H1 (cell line): ENCODE measurements at regions not wholly inside any gene's neighbourhood (a gene's known extent, or its start where the extent isn't known, plus 50 kb on each side); places are given as distances from the start of the nearest gene placed in this dataset.

Source experiments
- CTCF ChIA-PET: fragments of 300-600 bp; sonication (Branson Sonifier 250); formaldehyde crosslinking; loops from one replicate; lab custom pipeline; 2021; ENCODE audit not compliant: partially characterized antibody; lab: Charles Lee
- POLR2A ChIA-PET: fragments of 300-600 bp; sonication (Branson Sonifier 250); formaldehyde crosslinking; loops from one replicate; lab custom pipeline; 2021; ENCODE audit warnings: inconsistent platforms; ENCODE audit not compliant: partially characterized antibody; lab: Charles Lee
- DNase-seq, 2 experiments: peaks; one replicate each; pipeline versions ENCODE4 v3.0.0 to v3.0.0-alpha.2; 2010 to 2022; ENCODE audit warnings: low spot score in 2 of 2, low read depth in 1 of 2, mixed read lengths in 1 of 2
- FAIRE-seq: peaks from 2 replicates; lab custom pipeline; 2011; peaks lifted over from hg19 to GRCh38; lab: Jason Lieb, UNC
- H2AFZ ChIP-seq: 2 replicates; pipeline ENCODE4 v1.8.1; 2012; ENCODE audit warnings: low read length, inconsistent platforms
- H2AK5ac ChIP-seq: 2 replicates; pipeline ENCODE4 v1.6.1; 2013; ENCODE audit warnings: low read depth, low read length
- H2BK120ac ChIP-seq: replicated peaks from 2 replicates; pipeline ENCODE3; 2013; ENCODE audit warnings: low read depth, low read length, inconsistent platforms
- H2BK12ac ChIP-seq: 2 replicates; pipeline ENCODE4 v1.6.1; 2013; ENCODE audit warnings: low read depth, low read length
- H2BK15ac ChIP-seq: 2 replicates; pipeline ENCODE4 v1.6.1; 2013; ENCODE audit warnings: low read length
- H2BK20ac ChIP-seq: 2 replicates; pipeline ENCODE4 v1.6.1; 2013; ENCODE audit warnings: low read length
- H2BK5ac ChIP-seq: 2 replicates; pipeline ENCODE4 v1.6.1; 2013; ENCODE audit warnings: low read depth, low read length
- H3K14ac ChIP-seq: 2 replicates; pipeline ENCODE4 v1.6.1; 2013; ENCODE audit warnings: inconsistent platforms; ENCODE audit not compliant: insufficient read length
- H3K18ac ChIP-seq: 2 replicates; pipeline ENCODE4 v1.6.1; 2013; ENCODE audit warnings: low read length; ENCODE audit errors: extremely low read depth
- H3K23ac ChIP-seq: 2 replicates; pipeline ENCODE4 v1.6.1; 2013; ENCODE audit warnings: inconsistent platforms; ENCODE audit not compliant: insufficient read length
- H3K23me2 ChIP-seq: 2 replicates; pipeline ENCODE4 v1.6.1; 2013; ENCODE audit warnings: low read depth, low read length
- H3K27ac ChIP-seq: 2 replicates; pipeline ENCODE4 v1.6.1; 2011; ENCODE audit warnings: low read depth, low read length, inconsistent platforms
- H3K27me3 ChIP-seq, 4 experiments: replicated peaks in 1 of 4; 1 replicate in 1 of 4; 2 replicates in 3 of 4; pipeline versions ENCODE4 v1.6.1 to v1.8.1; 2011 to 2013; ENCODE audit warnings: low read length in 3 of 4, mild to moderate bottlenecking in 3 of 4, inconsistent platforms in 2 of 4, mixed read lengths in 2 of 4, moderate library complexity in 1 of 4; ENCODE audit not compliant: control insufficient read depth in 3 of 4, insufficient read depth in 3 of 4; ENCODE audit errors: extremely low read depth in 1 of 4
- H3K36me3 ChIP-seq, 4 experiments: 2 replicates each; pipeline versions ENCODE4 v1.6.1 to v1.8.1; 2011 to 2013; ENCODE audit warnings: mild to moderate bottlenecking in 4 of 4, low read length in 3 of 4, moderate library complexity in 2 of 4, control low read depth in 1 of 4, inconsistent platforms in 1 of 4; ENCODE audit not compliant: insufficient read depth in 4 of 4, control insufficient read depth in 2 of 4
- H3K4ac ChIP-seq: replicated peaks from 2 replicates; pipeline ENCODE3; 2013; ENCODE audit warnings: low read length, low read depth, mixed read lengths, inconsistent platforms; ENCODE audit not compliant: insufficient read length
- H3K4me1 ChIP-seq, 4 experiments: replicated peaks in 1 of 4; 1 replicate in 1 of 4; 2 replicates in 3 of 4; pipeline versions ENCODE4 v1.6.1 to v1.8.1; 2011 to 2013; ENCODE audit warnings: low read length in 3 of 4, inconsistent platforms in 2 of 4, mixed read lengths in 1 of 4; ENCODE audit not compliant: insufficient read depth in 4 of 4, control insufficient read depth in 3 of 4
- H3K4me2 ChIP-seq, 2 experiments: 2 replicates each; pipeline versions ENCODE4 v1.6.1 to v1.8.1; 2011 to 2013; ENCODE audit warnings: low read depth in 2 of 2, low read length in 2 of 2, control low read depth in 1 of 2, inconsistent platforms in 1 of 2, mild to moderate bottlenecking in 1 of 2; ENCODE audit not compliant: insufficient read depth in 1 of 2
- H3K4me3 ChIP-seq, 4 experiments: fragments of 200-600, 300-600 bp in 1 of 4; sonication (generic), shearing (Covaris generic), sonication (Bioruptor Twin) in 1 of 4; 2 replicates each; pipeline versions ENCODE4 v1.5.1 to v1.8.1; 2011 to 2016; ENCODE audit warnings: low read length in 4 of 4, low read depth in 3 of 4, control low read depth in 2 of 4, inconsistent platforms in 2 of 4, mild to moderate bottlenecking in 2 of 4, mixed read lengths in 1 of 4, moderate library complexity in 1 of 4; ENCODE audit not compliant: insufficient read depth in 2 of 4; ENCODE audit errors: extremely low read depth in 1 of 4
- H3K56ac ChIP-seq: replicated peaks from 2 replicates; pipeline ENCODE3; 2013; ENCODE audit warnings: low read depth, mild to moderate bottlenecking, mixed read lengths, low read length, inconsistent platforms; ENCODE audit not compliant: insufficient read length
- H3K79me1 ChIP-seq: 2 replicates; pipeline ENCODE4 v1.6.1; 2013; ENCODE audit warnings: low read depth, low read length, control low read depth
- H3K79me2 ChIP-seq, 2 experiments: 2 replicates each; pipeline versions ENCODE4 v1.6.1 to v1.8.1; 2012 to 2013; ENCODE audit warnings: low read length in 2 of 2, mild to moderate bottlenecking in 2 of 2, inconsistent platforms in 1 of 2; ENCODE audit not compliant: insufficient read depth in 2 of 2, control insufficient read depth in 1 of 2
- H3K9ac ChIP-seq, 4 experiments: replicated peaks in 1 of 4; 1 replicate in 1 of 4; 2 replicates in 3 of 4; pipeline versions ENCODE4 v1.6.1 to v1.8.1; 2011 to 2013; ENCODE audit warnings: low read depth in 3 of 4, low read length in 3 of 4, control low read depth in 2 of 4, mild to moderate bottlenecking in 2 of 4, moderate library complexity in 2 of 4, inconsistent platforms in 1 of 4; ENCODE audit errors: extremely low read depth in 1 of 4
- H3K9me3 ChIP-seq, 2 experiments: 2 replicates each; pipeline versions ENCODE4 v1.6.1 to v1.8.1; 2012 to 2013; ENCODE audit warnings: mild to moderate bottlenecking in 2 of 2, moderate library complexity in 2 of 2, control low read depth in 1 of 2, inconsistent platforms in 1 of 2, low read depth in 1 of 2, low read length in 1 of 2, mixed read lengths in 1 of 2; ENCODE audit not compliant: insufficient read depth in 2 of 2
- H4K20me1 ChIP-seq, 2 experiments: replicated peaks in 1 of 2; 2 replicates each; pipeline versions ENCODE3 to v1.8.1; 2011 to 2013; ENCODE audit warnings: inconsistent platforms in 2 of 2, low read length in 2 of 2, mild to moderate bottlenecking in 1 of 2; ENCODE audit not compliant: insufficient read depth in 2 of 2, control insufficient read depth in 1 of 2
- H4K5ac ChIP-seq: 2 replicates; pipeline ENCODE4 v1.6.1; 2013; ENCODE audit warnings: low read length, low read depth, mixed read lengths, inconsistent platforms; ENCODE audit not compliant: insufficient read length
- H4K8ac ChIP-seq: 2 replicates; pipeline ENCODE4 v1.8.0; 2013; ENCODE audit warnings: mild to moderate bottlenecking, moderate library complexity, low read length, inconsistent platforms; ENCODE audit not compliant: insufficient read depth; ENCODE audit errors: extremely low read depth
- H4K91ac ChIP-seq: replicated peaks from 2 replicates; pipeline ENCODE3; 2013; ENCODE audit warnings: low read length, mixed read lengths, inconsistent platforms; ENCODE audit not compliant: insufficient read length
- ASH2L ChIP-seq: fragments of 200-600, 300-600 bp; sonication (generic); IDR thresholded peaks from one replicate; pipeline ENCODE4 v1.7.1; 2017; ENCODE audit warnings: low read length
- CTBP2 ChIP-seq: IDR thresholded peaks from 2 replicates; pipeline ENCODE4 v1.7.0; 2011; ENCODE audit warnings: borderline replicate concordance, mild to moderate bottlenecking, moderate library complexity, mixed read lengths, low read length; ENCODE audit not compliant: insufficient read depth, insufficient read length
- GABPA ChIP-seq: IDR thresholded peaks from 2 replicates; pipeline ENCODE4 v1.6.1; 2011; ENCODE audit warnings: mild to moderate bottlenecking, low read length, moderate library complexity, borderline replicate concordance; ENCODE audit not compliant: insufficient read depth
- GTF2F1 ChIP-seq: IDR thresholded peaks from 2 replicates; pipeline ENCODE4 v1.6.1; 2012; ENCODE audit warnings: low read depth, low read length, improper control_type of control experiment, borderline replicate concordance
- JUND ChIP-seq: IDR thresholded peaks from 2 replicates; pipeline ENCODE4 v1.6.1; 2011; ENCODE audit warnings: mild to moderate bottlenecking, improper control_type of control experiment, low read length
- KDM4A ChIP-seq: IDR thresholded peaks from one replicate; pipeline ENCODE4 v1.7.1; 2012; ENCODE audit warnings: low read depth, mild to moderate bottlenecking, moderate library complexity, low read length, inconsistent platforms; ENCODE audit not compliant: severe bottlenecking
- NANOG ChIP-seq: IDR thresholded peaks from 2 replicates; pipeline ENCODE4 v1.6.1; 2011; ENCODE audit warnings: low read length, low read depth, mild to moderate bottlenecking, inconsistent platforms; ENCODE audit not compliant: insufficient read depth, poor library complexity, severe bottlenecking
- RFX5 ChIP-seq: IDR thresholded peaks from 2 replicates; pipeline ENCODE4 v1.6.1; 2011; ENCODE audit warnings: low read depth, low read length, improper control_type of control experiment, borderline replicate concordance
- SUZ12 ChIP-seq: fragments of 200-600 bp; sonication (generic); IDR thresholded peaks from 2 replicates; pipeline ENCODE4 v1.6.1; 2012; ENCODE audit warnings: mild to moderate bottlenecking, inconsistent platforms, low read length, moderate library complexity, mixed read lengths
- WGBS, 2 experiments: shearing (Covaris generic) in 1 of 2; methylation state at CpG; one replicate each; pipeline versions ENCODE4 v1.1.6 to v1.1.7; 2013 to 2015; ENCODE audit warnings: low lambda C conversion rate in 2 of 2, mixed read lengths in 2 of 2, inconsistent platforms in 1 of 2, low coverage in 1 of 2, missing lambda C conversion rate in 1 of 2; ENCODE audit not compliant: insufficient replicate concordance in 2 of 2, insufficient coverage in 1 of 2, insufficient read length in 1 of 2; ENCODE audit errors: extremely low coverage in 1 of 2, missing lambda C conversion rate in 1 of 2; 5-methylcytosine and 5-hydroxymethylcytosine counted together

GRCh38 chr9:1431461-1431860, 381.3 kb downstream of the DMRT2 start:
- no peak overlapping the region for H2BK12ac ChIP-seq
- no peak overlapping the region for H3K4me2 ChIP-seq
- 86% methylated on average over 4 of the region's 4 CpGs; no CpG with 5 or more reads in 1 of the 2 experiments for WGBS, 2 experiments
- H3K9me3 ChIP-seq: peaks cover 70 to 80% of the 10 kb centered on the region in 2 experiments
- no peaks in the 10 kb centered on the region for H4K20me1 ChIP-seq
- H2BK120ac ChIP-seq: no peak overlapping the region
- H3K36me3 ChIP-seq: no peaks in the 10 kb centered on the region
- no peak overlapping the region for H3K14ac ChIP-seq
- H2BK15ac ChIP-seq: no peak overlapping the region
- H4K91ac ChIP-seq: no peak overlapping the region
- no peak overlapping the region for H3K4me3 ChIP-seq
- ChIA-PET POLR2A (no interaction called here), CTCF (no interaction called here)
- H3K27ac ChIP-seq: no peak overlapping the region
- no peak overlapping the region for H3K4ac ChIP-seq
- no peak overlapping the region for H3K9ac ChIP-seq
- H3K56ac ChIP-seq: no peak overlapping the region
- no peak overlapping the region for H2BK5ac ChIP-seq
- H3K27me3 ChIP-seq: no peaks in the 10 kb centered on the region
- H3K23me2 ChIP-seq: no peaks in the 10 kb centered on the region
- H4K5ac ChIP-seq: no peak overlapping the region
- no peaks in the 10 kb centered on the region for H3K79me1 ChIP-seq
- no peak for DNase-seq
- TF ChIP-seq ASH2L (no peak), JUND (no peak), GABPA (no peak), SUZ12 (no peak), GTF2F1 (no peak), CTBP2 (no peak), NANOG (no peak), KDM4A (no peak), RFX5 (no peak)
- no peak overlapping the region for H4K8ac ChIP-seq
- H3K4me1 ChIP-seq: no peaks in the 10 kb centered on the region
- no peak overlapping the region for H2BK20ac ChIP-seq
- H2AFZ ChIP-seq: no peak overlapping the region
- no peak for FAIRE-seq
- H3K18ac ChIP-seq: no peak overlapping the region
- no peak overlapping the region for H2AK5ac ChIP-seq
- H3K79me2 ChIP-seq: no peaks in the 10 kb centered on the region
- no peak overlapping the region for H3K23ac ChIP-seq
